Gastrocnemius medialis (tissue), 4 donors: ENCODE measurements at regions not wholly inside any gene's neighbourhood (a gene's known extent, or its start where the extent isn't known, plus 50 kb on each side); places are given as distances from the start of the nearest gene placed in this dataset.

ENCODE experiments used
- ATAC-seq, 2 donors: fragments of 150-250 bp; one replicate each; pipeline ENCODE4 v1.9.1; 2016
- DNase-seq, 2 donors: peaks; one replicate each; pipeline ENCODE4 v3.0.0-alpha.2; 2019
- H3K27ac ChIP-seq, 4 donors: fragments of 200-600 bp; sonication (generic); 1 replicate in 1 of 4; 2 replicates in 3 of 4; pipeline ENCODE4 v1.5.1; 2016 to 2018; ENCODE audit warnings: mild to moderate bottlenecking in 2 of 4, moderate library complexity in 1 of 4
- H3K27me3 ChIP-seq, 3 donors: fragments of 200-600 bp; sonication (generic) in 2 of 3; 1 replicate in 1 of 3; 2 replicates in 2 of 3; pipeline versions ENCODE4 v1.5.1 to v1.6.0; 2016 to 2019; ENCODE audit warnings: mild to moderate bottlenecking in 1 of 3, moderate library complexity in 1 of 3
- H3K36me3 ChIP-seq, 2 donors: fragments of 200-600 bp; sonication (generic) in 1 of 2; one replicate each; pipeline ENCODE4 v1.5.1; 2017 to 2018
- H3K4me1 ChIP-seq, 2 donors: fragments of 200-600 bp; sonication (generic) in 1 of 2; one replicate each; pipeline ENCODE4 v1.5.1; 2016 to 2017; ENCODE audit warnings: mild to moderate bottlenecking in 2 of 2
- H3K4me3 ChIP-seq, 4 donors: fragments of 200-600 bp; sonication (generic) in 3 of 4; 1 replicate in 1 of 4; 2 replicates in 3 of 4; pipeline ENCODE4 v1.5.1; 2016 to 2019; ENCODE audit warnings: mild to moderate bottlenecking in 2 of 4
- H3K9me3 ChIP-seq, 3 donors: fragments of 200-600 bp; sonication (generic) in 2 of 3; 1 replicate in 1 of 3; 2 replicates in 2 of 3; pipeline ENCODE4 v1.5.1; 2016 to 2019
- POLR2A ChIP-seq, 2 donors: fragments of 450-650 bp; IDR thresholded peaks; one replicate each; pipeline ENCODE4 v1.6.1; 2017; ENCODE audit warnings: antibody characterized with exemption in 2 of 2, mild to moderate bottlenecking in 2 of 2, moderate library complexity in 2 of 2
- in situ Hi-C, 4 donors: fragments of 200-750 bp; cut with MboI; loops; one replicate each; pipeline versions ENCODE4 v1.15.0 to v1.8.0; 2017; ENCODE audit warnings: low sequenced_read_pairs in 4 of 4
- intact Hi-C: fragments of 100-400 bp; cut with DNase I; formaldehyde crosslinking; loops from one replicate; pipeline ENCODE4 v1.15.1; 2023; ENCODE audit warnings: low total_unique reads
- TF ChIP-seq, protein P1 (sequence below), 5 experiments: fragments of 450-650 bp in 3 of 5; fragments of 200-600 bp in 2 of 5; sonication (generic) in 2 of 5; IDR thresholded peaks in 4 of 5; conservative IDR thresholded peaks in 1 of 5; 1 replicate in 4 of 5; 2 replicates in 1 of 5; pipeline ENCODE4 v1.5.1; 2016 to 2019; ENCODE audit warnings: antibody characterized with exemption in 5 of 5, mild to moderate bottlenecking in 3 of 5, moderate library complexity in 3 of 5

DNA sequence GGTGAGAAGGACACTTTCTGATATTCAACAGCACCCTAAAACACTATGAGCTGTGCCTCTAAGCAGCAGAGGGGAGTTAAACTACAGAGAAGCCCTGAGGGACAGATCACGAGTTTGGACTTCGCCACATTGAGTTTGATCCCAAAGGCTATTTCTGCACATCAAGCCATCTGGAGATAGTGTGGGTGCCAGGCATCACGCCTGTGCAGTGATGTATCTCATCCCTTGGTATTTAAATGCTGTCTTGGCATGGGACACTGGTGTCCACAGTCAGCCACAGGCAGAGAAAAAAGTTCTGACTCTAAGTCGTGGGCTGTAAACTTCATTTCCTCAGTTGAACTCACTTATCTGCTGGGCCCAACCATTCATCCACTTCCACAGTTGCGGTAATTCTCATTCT lies 742.3 kb upstream of the CELF4 start:
- ATAC-seq (no peak), DNase-seq (no peak)
- Histone ChIP-seq H3K4me3 (no peak overlapping the region), H3K4me1 (no peaks in the 10 kb centered on the region), H3K9me3 (no peaks in the 10 kb centered on the region), H3K27ac (no peak overlapping the region), H3K36me3 (no peaks in the 10 kb centered on the region), H3K27me3 (no peaks in the 10 kb centered on the region)
- intact Hi-C loops (no loop called here), in situ Hi-C loops (no loop called here)
- TF ChIP-seq POLR2A (IDR thresholded peaks at IDR 0.05) = no peak
- TF ChIP-seq, protein P1, sequence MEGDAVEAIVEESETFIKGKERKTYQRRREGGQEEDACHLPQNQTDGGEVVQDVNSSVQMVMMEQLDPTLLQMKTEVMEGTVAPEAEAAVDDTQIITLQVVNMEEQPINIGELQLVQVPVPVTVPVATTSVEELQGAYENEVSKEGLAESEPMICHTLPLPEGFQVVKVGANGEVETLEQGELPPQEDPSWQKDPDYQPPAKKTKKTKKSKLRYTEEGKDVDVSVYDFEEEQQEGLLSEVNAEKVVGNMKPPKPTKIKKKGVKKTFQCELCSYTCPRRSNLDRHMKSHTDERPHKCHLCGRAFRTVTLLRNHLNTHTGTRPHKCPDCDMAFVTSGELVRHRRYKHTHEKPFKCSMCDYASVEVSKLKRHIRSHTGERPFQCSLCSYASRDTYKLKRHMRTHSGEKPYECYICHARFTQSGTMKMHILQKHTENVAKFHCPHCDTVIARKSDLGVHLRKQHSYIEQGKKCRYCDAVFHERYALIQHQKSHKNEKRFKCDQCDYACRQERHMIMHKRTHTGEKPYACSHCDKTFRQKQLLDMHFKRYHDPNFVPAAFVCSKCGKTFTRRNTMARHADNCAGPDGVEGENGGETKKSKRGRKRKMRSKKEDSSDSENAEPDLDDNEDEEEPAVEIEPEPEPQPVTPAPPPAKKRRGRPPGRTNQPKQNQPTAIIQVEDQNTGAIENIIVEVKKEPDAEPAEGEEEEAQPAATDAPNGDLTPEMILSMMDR (IDR thresholded peaks at IDR 0.05 in 4 of 5, conservative IDR thresholded peaks at IDR 0.05 in 1 of 5) = no peak

DNA sequence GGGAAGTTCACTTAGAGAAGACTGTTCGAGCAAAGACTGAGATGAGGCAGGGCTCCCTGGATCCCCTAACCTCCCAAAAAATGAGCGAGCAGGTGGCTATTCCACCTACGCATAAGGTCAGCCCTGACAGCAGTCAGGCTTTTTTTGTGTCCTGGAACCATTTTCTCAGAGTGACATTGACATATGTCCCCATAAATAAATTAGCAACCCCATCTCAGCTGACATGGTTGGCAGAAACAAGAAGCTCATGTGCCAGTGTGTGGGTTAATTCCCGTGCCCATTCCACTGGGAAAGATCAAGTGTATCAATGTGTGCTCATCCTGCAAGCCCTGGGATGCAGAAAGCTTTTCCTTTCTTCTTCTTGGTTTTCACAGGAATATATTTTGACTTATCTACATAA lies 740.4 kb upstream of the CELF4 start:
- H3K27ac ChIP-seq = no peak overlapping the region
- no peaks in the 10 kb centered on the region for H3K4me1 ChIP-seq
- H3K4me3 ChIP-seq = no peak overlapping the region
- in situ Hi-C loops = no loop called here
- H3K9me3 ChIP-seq = no peaks in the 10 kb centered on the region
- H3K36me3 ChIP-seq = no peaks in the 10 kb centered on the region
- DNase-seq (no peak), ATAC-seq (no peak)
- intact Hi-C loops = no loop called here
- TF ChIP-seq, protein P1 (IDR thresholded peaks at IDR 0.05 in 4 of 5, conservative IDR thresholded peaks at IDR 0.05 in 1 of 5) = no peak
- no peak for TF ChIP-seq POLR2A (IDR thresholded peaks at IDR 0.05)
- no peaks in the 10 kb centered on the region for H3K27me3 ChIP-seq

DNA sequence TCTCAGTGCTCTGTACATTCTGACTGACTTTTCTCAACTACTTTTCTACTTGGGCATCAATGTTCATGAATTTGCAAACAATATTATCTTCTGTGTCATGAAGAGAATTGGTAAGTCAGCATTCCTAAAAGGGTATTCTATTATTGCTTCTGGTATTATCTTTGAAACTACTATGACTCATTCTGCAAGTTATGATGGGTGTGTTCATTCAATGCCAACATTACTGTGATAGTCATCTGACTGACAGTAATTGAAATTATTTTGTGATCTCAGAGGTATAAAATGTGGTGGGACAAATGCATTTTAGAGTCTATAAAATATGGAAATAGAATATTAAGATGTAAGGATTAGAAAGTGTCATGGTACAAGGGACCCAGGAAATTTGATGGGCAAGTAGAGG lies 736.0 kb upstream of the CELF4 start:
- in situ Hi-C loops = no loop called here
- H3K4me1 ChIP-seq = no peaks in the 10 kb centered on the region
- H3K36me3 ChIP-seq = no peaks in the 10 kb centered on the region
- H3K27me3 ChIP-seq = no peaks in the 10 kb centered on the region
- TF ChIP-seq, protein P1 (IDR thresholded peaks at IDR 0.05 in 4 of 5, conservative IDR thresholded peaks at IDR 0.05 in 1 of 5) = no peak
- TF ChIP-seq POLR2A (IDR thresholded peaks at IDR 0.05) = no peak
- no peak for DNase-seq
- H3K4me3 ChIP-seq = no peak overlapping the region
- no peak overlapping the region for H3K27ac ChIP-seq
- no peak for ATAC-seq
- H3K9me3 ChIP-seq = no peaks in the 10 kb centered on the region
- intact Hi-C loops = no loop called here

DNA sequence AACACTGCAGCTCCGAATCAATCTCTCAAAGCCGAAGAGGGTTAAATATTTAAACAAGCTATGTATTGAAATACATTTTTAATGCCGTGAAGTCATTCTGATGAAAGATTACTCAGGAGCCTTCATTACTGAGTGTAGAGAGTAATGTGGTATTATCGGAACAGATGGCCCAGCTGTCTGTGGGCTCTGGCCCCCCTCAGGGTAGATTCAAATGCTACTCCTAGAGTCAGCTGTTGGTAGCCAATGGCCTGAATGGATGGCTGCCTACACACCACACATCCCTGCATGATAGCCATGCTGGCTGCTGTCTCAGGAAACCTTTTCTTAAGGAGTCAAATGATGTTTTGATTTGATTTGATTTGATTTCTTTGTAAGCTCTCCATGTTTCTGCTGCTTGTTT lies 732.3 kb upstream of the CELF4 start:
- intact Hi-C loops = no loop called here
- Histone ChIP-seq H3K27me3 (no peaks in the 10 kb centered on the region), H3K9me3 (no peaks in the 10 kb centered on the region), H3K36me3 (no peaks in the 10 kb centered on the region), H3K4me1 (no peaks in the 10 kb centered on the region), H3K4me3 (no peak overlapping the region), H3K27ac (no peak overlapping the region)
- ATAC-seq = no peak
- no peak for DNase-seq
- no peak for TF ChIP-seq POLR2A (IDR thresholded peaks at IDR 0.05)
- TF ChIP-seq, protein P1 (IDR thresholded peaks at IDR 0.05 in 4 of 5, conservative IDR thresholded peaks at IDR 0.05 in 1 of 5) = no peak
- in situ Hi-C loops = no loop called here

DNA sequence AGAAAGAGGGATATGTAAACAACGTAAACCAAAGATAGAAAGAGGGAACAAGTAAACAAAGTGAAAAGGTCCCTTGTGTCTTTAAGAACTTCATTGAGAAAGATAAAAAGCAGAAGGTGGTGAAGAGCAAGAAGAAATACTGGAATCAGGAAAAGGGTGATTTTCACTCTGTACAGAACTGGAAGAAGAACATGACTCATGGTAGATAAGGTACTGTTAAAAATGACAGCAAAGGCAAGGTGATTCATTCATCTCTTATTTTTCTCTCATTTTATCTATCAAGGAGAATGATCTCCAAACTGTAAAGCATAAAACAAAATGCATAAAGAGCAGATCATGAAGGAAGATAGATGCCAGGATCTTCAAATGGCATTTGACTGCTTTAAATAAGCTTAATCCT lies 724.6 kb upstream of the CELF4 start:
- Histone ChIP-seq H3K27ac (no peak overlapping the region), H3K27me3 (no peaks in the 10 kb centered on the region), H3K9me3 (no peaks in the 10 kb centered on the region), H3K4me3 (no peak overlapping the region), H3K36me3 (no peaks in the 10 kb centered on the region), H3K4me1 (no peaks in the 10 kb centered on the region)
- TF ChIP-seq POLR2A (IDR thresholded peaks at IDR 0.05) = no peak
- TF ChIP-seq, protein P1 (IDR thresholded peaks at IDR 0.05 in 4 of 5, conservative IDR thresholded peaks at IDR 0.05 in 1 of 5) = no peak
- in situ Hi-C loops = no loop called here
- intact Hi-C loops = no loop called here
- no peak for ATAC-seq
- DNase-seq = no peak
